Thymus (tissue), 11 donors: ENCODE measurements at regions not wholly inside any gene's neighbourhood (a gene's known extent, or its start where the extent isn't known, plus 50 kb on each side); places are given as distances from the start of the nearest gene placed in this dataset.

Source experiments
- DNase-seq, 9 donors: peaks; one replicate each; pipeline ENCODE4 v3.0.0-alpha.2; 2013; ENCODE audit warnings: low spot score in 9 of 9, low read depth in 6 of 9, missing footprints in 1 of 9
- H3K27ac ChIP-seq, 2 donors: one replicate each; pipeline ENCODE4 v1.5.1; 2013; ENCODE audit warnings: control low read depth in 1 of 2, low read depth in 1 of 2, low read length in 1 of 2, mild to moderate bottlenecking in 1 of 2, moderate library complexity in 1 of 2
- H3K27me3 ChIP-seq, 2 donors: one replicate each; pipeline ENCODE4 v1.5.1; 2013; ENCODE audit warnings: low read length in 1 of 2; ENCODE audit not compliant: control insufficient read depth in 2 of 2, insufficient read depth in 1 of 2
- H3K36me3 ChIP-seq, 2 donors: one replicate each; pipeline ENCODE4 v1.5.1; 2013; ENCODE audit warnings: low read length in 1 of 2, mild to moderate bottlenecking in 1 of 2, moderate library complexity in 1 of 2; ENCODE audit not compliant: control insufficient read depth in 2 of 2, insufficient read depth in 2 of 2
- H3K4me1 ChIP-seq, 2 donors: one replicate each; pipeline ENCODE4 v1.5.1; 2013; ENCODE audit warnings: low read length in 2 of 2; ENCODE audit not compliant: control insufficient read depth in 2 of 2, insufficient read depth in 2 of 2
- H3K4me3 ChIP-seq, 2 donors: one replicate each; pipeline ENCODE4 v1.5.1; 2013; ENCODE audit warnings: low read length in 2 of 2, control low read depth in 1 of 2, mild to moderate bottlenecking in 1 of 2
- H3K9me3 ChIP-seq, 2 donors: one replicate each; pipeline ENCODE4 v1.5.1; 2013; ENCODE audit warnings: low read length in 1 of 2, mild to moderate bottlenecking in 1 of 2; ENCODE audit not compliant: control insufficient read depth in 2 of 2, insufficient read depth in 1 of 2
- WGBS: extraction: QIAGEN DNeasy Blood & Tissue Kit; methylation state at CpG from one replicate; pipeline ENCODE4 v1.1.7; 2013; 5-methylcytosine and 5-hydroxymethylcytosine counted together
- donor health status: healthy.

- Histone ChIP-seq H3K9me3 (no peaks in the 10 kb centered on the region), H3K36me3 (no peaks in the 10 kb centered on the region), H3K27me3 (no peaks in the 10 kb centered on the region), H3K4me1 (peaks cover 51 to 95% of the 10 kb centered on the region in 2 donors), H3K27ac (peak overlapping the region in 1 of 2 donors; percentile 10), H3K4me3 (no peak overlapping the region)
- DNase-seq: no peak
- WGBS: 91% methylated on average over 21 of the region's 21 CpGs
These were observed 169.7 kb downstream of the TOMM20 start for GRCh38 chr1:234958706-234959657.

- 91% methylated on average over 13 of the region's 13 CpGs for WGBS
- no peak overlapping the region for H3K27ac ChIP-seq
- H3K4me3 ChIP-seq: no peak overlapping the region
- H3K4me1 ChIP-seq: peaks cover 44 to 89% of the 10 kb centered on the region in 2 donors
- no peaks in the 10 kb centered on the region for H3K9me3 ChIP-seq
- no peaks in the 10 kb centered on the region for H3K36me3 ChIP-seq
- DNase-seq: no peak
- H3K27me3 ChIP-seq: no peaks in the 10 kb centered on the region
These were observed 170.5 kb downstream of the TOMM20 start for GRCh38 chr1:234958066-234958705.

GRCh38 chr1:234957330-234958065, 171.1 kb downstream of the TOMM20 start:
- WGBS: 89% methylated on average over 14 of the region's 14 CpGs
- Histone ChIP-seq H3K4me3 (no peak overlapping the region), H3K27ac (peak overlapping the region in 1 of 2 donors; percentile 63), H3K36me3 (no peaks in the 10 kb centered on the region), H3K9me3 (no peaks in the 10 kb centered on the region), H3K4me1 (peaks cover 38 to 82% of the 10 kb centered on the region in 2 donors), H3K27me3 (no peaks in the 10 kb centered on the region)
- DNase-seq: no peak

- Histone ChIP-seq H3K27me3 (no peaks in the 10 kb centered on the region), H3K9me3 (no peaks in the 10 kb centered on the region), H3K36me3 (no peaks in the 10 kb centered on the region), H3K4me1 (peaks cover 32 to 76% of the 10 kb centered on the region in 2 donors), H3K27ac (peak overlapping the region in 1 of 2 donors; percentile 63), H3K4me3 (no peak overlapping the region)
- peak in 4 of 9 donors; percentile 75 to 89 (median 78) for DNase-seq
- WGBS: 20% methylated on average over 11 of the region's 11 CpGs
These were observed 171.8 kb downstream of the TOMM20 start for GRCh38 chr1:234956821-234957329.

GRCh38 chr1:234955107-234955731, 173.4 kb downstream of the TOMM20 start:
- Histone ChIP-seq H3K36me3 (no peaks in the 10 kb centered on the region), H3K9me3 (no peaks in the 10 kb centered on the region), H3K4me1 (peaks cover 20 to 64% of the 10 kb centered on the region in 2 donors), H3K4me3 (no peak overlapping the region), H3K27ac (peak overlapping the region; percentile 10 to 67), H3K27me3 (no peaks in the 10 kb centered on the region)
- peak in 1 of 9 donors; percentile 70 for DNase-seq
- 36% methylated on average over 11 of the region's 11 CpGs for WGBS

GRCh38 chr1:234954613-234955012, 174.0 kb downstream of the TOMM20 start:
- Histone ChIP-seq H3K27me3 (no peaks in the 10 kb centered on the region), H3K27ac (peak overlapping the region; percentile 10 to 19), H3K4me3 (no peak overlapping the region), H3K36me3 (no peaks in the 10 kb centered on the region), H3K9me3 (peaks cover 0 to 3% of the 10 kb centered on the region in 2 donors), H3K4me1 (peaks cover 20 to 58% of the 10 kb centered on the region in 2 donors)
- whole genome bisulfite sequencing: 96% methylated on average over 6 of the region's 6 CpGs
- DNase-seq: no peak

- no peak overlapping the region for H3K4me3 ChIP-seq
- peaks cover 20 to 51% of the 10 kb centered on the region in 2 donors for H3K4me1 ChIP-seq
- no peak overlapping the region for H3K27ac ChIP-seq
- H3K36me3 ChIP-seq: no peaks in the 10 kb centered on the region
- peaks cover 0 to 8% of the 10 kb centered on the region in 2 donors for H3K9me3 ChIP-seq
- no peaks in the 10 kb centered on the region for H3K27me3 ChIP-seq
- 90% methylated on average over 13 of the region's 13 CpGs for WGBS
- DNase-seq: no peak
These were observed 174.8 kb downstream of the TOMM20 start for GRCh38 chr1:234953655-234954405.

- DNase-seq: no peak
- H3K4me1 ChIP-seq: peaks cover 8 to 18% of the 10 kb centered on the region in 2 donors
- H3K36me3 ChIP-seq: no peaks in the 10 kb centered on the region
- peaks cover 0 to 8% of the 10 kb centered on the region in 2 donors for H3K9me3 ChIP-seq
- H3K4me3 ChIP-seq: no peak overlapping the region
- no peak overlapping the region for H3K27ac ChIP-seq
- no peaks in the 10 kb centered on the region for H3K27me3 ChIP-seq
These were observed 178.0 kb downstream of the TOMM20 start for GRCh38 chr1:234950598-234950997.
